ENCODE measurements at regions not wholly inside any gene's neighbourhood (a gene's known extent, or its start where the extent isn't known, plus 50 kb on each side); places are given as distances from the start of the nearest gene placed in this dataset.

GRCh38 chr5:99617335-99617734, 688.5 kb upstream of the CHD1 start:
- no TSS peak for BruUV-seq (replicated peaks)
- Histone ChIP-seq H3K9ac (ENCODE audit: low read length) (no peak overlapping the region), H3K4me2 (ENCODE audit: low read length) (no peak overlapping the region), H3K4me1 (ENCODE audit: control insufficient read depth in 1 of 2, insufficient read depth in 2 of 2, low read length in 2 of 2) (no peaks in the 10 kb centered on the region), H3K9me2 (ENCODE audit: insufficient read depth) (no peaks in the 10 kb centered on the region), H3K27me3 (ENCODE audit: insufficient read depth, low read length) (no peaks in the 10 kb centered on the region), H3K4me3 (replicated peaks in 1 of 2; ENCODE audit: low read depth in 1 of 2, low read length in 2 of 2) (no peak overlapping the region), H2AFZ (ENCODE audit: low read depth, low read length, poor library complexity, severe bottlenecking) (no peak overlapping the region), H4K20me1 (ENCODE audit: insufficient read depth) (no peaks in the 10 kb centered on the region), H3K9me3 (ENCODE audit: control insufficient read depth in 1 of 2, insufficient read depth in 1 of 2, low read depth in 1 of 2, low read length in 2 of 2) (no peaks in the 10 kb centered on the region; a peak in 1 of 4 replicates), H3K36me3 (ENCODE audit: control insufficient read depth in 1 of 2, insufficient read depth in 2 of 2, low read length in 2 of 2) (no peaks in the 10 kb centered on the region), H3K79me2 (ENCODE audit: insufficient read depth, low read length) (no peaks in the 10 kb centered on the region), H3K27ac (ENCODE audit: low read depth, low read length) (no peak overlapping the region)
- DNase-seq (ENCODE audit: low read depth, low spot score): no peak
- no peak for ATAC-seq
- ChIA-PET CTCF (no interaction called here), POLR2A (no interaction called here), RAD21 (ENCODE audit: low non-redundant PET in 1 of 2, low total read pairs in 2 of 2, uncharacterized antibody in 2 of 2, unreplicated experiment in 2 of 2) (no interaction called here)
- TF ChIP-seq ELF1 (IDR thresholded peaks at IDR 0.05; ENCODE audit: borderline replicate concordance, low read depth): no peak
- TF ChIP-seq POLR2AphosphoS5 (IDR thresholded peaks at IDR 0.05; ENCODE audit: low read depth, low read length): no peak
- no peak for TF ChIP-seq POLR2A (IDR thresholded peaks at IDR 0.05; ENCODE audit: borderline replicate concordance, extremely low read depth, insufficient read depth, insufficient read length)
- TF ChIP-seq, protein P1, sequence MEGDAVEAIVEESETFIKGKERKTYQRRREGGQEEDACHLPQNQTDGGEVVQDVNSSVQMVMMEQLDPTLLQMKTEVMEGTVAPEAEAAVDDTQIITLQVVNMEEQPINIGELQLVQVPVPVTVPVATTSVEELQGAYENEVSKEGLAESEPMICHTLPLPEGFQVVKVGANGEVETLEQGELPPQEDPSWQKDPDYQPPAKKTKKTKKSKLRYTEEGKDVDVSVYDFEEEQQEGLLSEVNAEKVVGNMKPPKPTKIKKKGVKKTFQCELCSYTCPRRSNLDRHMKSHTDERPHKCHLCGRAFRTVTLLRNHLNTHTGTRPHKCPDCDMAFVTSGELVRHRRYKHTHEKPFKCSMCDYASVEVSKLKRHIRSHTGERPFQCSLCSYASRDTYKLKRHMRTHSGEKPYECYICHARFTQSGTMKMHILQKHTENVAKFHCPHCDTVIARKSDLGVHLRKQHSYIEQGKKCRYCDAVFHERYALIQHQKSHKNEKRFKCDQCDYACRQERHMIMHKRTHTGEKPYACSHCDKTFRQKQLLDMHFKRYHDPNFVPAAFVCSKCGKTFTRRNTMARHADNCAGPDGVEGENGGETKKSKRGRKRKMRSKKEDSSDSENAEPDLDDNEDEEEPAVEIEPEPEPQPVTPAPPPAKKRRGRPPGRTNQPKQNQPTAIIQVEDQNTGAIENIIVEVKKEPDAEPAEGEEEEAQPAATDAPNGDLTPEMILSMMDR (IDR thresholded peaks at IDR 0.05 in 2 of 3, conservative IDR thresholded peaks at IDR 0.05 in 1 of 3; ENCODE audit: borderline replicate concordance in 1 of 3, insufficient read depth in 1 of 3, low read depth in 2 of 3, low read length in 2 of 3): no peak
- TF ChIP-seq EZH2phosphoT487 (IDR thresholded peaks at IDR 0.05; ENCODE audit: borderline replicate concordance): no peak
- TF ChIP-seq SIN3A (IDR thresholded peaks at IDR 0.05; ENCODE audit: low read depth): no peak
- TF ChIP-seq ZNF274 (IDR thresholded peaks at IDR 0.05; ENCODE audit: low read depth, low read length): no peak
- TF ChIP-seq ZBTB33 (IDR thresholded peaks at IDR 0.05; ENCODE audit: extremely low read depth, insufficient replicate concordance, low read length): no peak
- no peak for TF ChIP-seq RAD21 (IDR thresholded peaks at IDR 0.05; ENCODE audit: low read depth)
- no peak for TF ChIP-seq REST (IDR thresholded peaks at IDR 0.05; ENCODE audit: low read depth)
- TF ChIP-seq CEBPB (IDR thresholded peaks at IDR 0.05; ENCODE audit: low read depth): no peak
- no peak for TF ChIP-seq ZFX (IDR thresholded peaks at IDR 0.05)
- TF ChIP-seq YY1 (IDR thresholded peaks at IDR 0.05; ENCODE audit: extremely low read depth, insufficient replicate concordance, low read depth, low read length): no peak
- TF ChIP-seq ATF3 (IDR thresholded peaks at IDR 0.05): no peak
- TF ChIP-seq CBX3 (IDR thresholded peaks at IDR 0.05; ENCODE audit: low read depth): no peak
- TF ChIP-seq EGR1 (IDR thresholded peaks at IDR 0.05; ENCODE audit: low read depth): no peak
- intact Hi-C loops (cut with micrococcal nuclease): no loop called here
